AG04449 (cell line): ENCODE measurements at regions not wholly inside any gene's neighbourhood (a gene's known extent, or its start where the extent isn't known, plus 50 kb on each side); places are given as distances from the start of the nearest gene placed in this dataset.

Source experiments
- CTCF ChIA-PET: fragments of 350-600 bp; formaldehyde crosslinking; extraction: SDS; loops from one replicate; lab custom pipeline; 2021; ENCODE audit warnings: antibody characterized with exemption; lab: Yijun Ruan, JAX
- POLR2A ChIA-PET: fragments of 400-600, 350-600 bp; formaldehyde crosslinking; extraction: SDS; loops from one replicate; lab custom pipeline; 2020; ENCODE audit warnings: antibody characterized with exemption, inconsistent platforms; lab: Yijun Ruan, JAX
- DNase-seq: peaks from one replicate; pipeline ENCODE4 v3.0.0-alpha.2; 2010; ENCODE audit warnings: low read depth, low spot score
- H3K4me3 ChIP-seq: 2 replicates; pipeline ENCODE4 v1.5.1; 2011; ENCODE audit warnings: low read depth, mild to moderate bottlenecking, control low read depth, low read length
- TF ChIP-seq, protein P1 (sequence below): IDR thresholded peaks from one replicate; pipeline ENCODE4 v1.5.1; 2011; ENCODE audit warnings: mild to moderate bottlenecking, moderate library complexity, low read length, control low read depth, inconsistent platforms; ENCODE audit not compliant: insufficient read depth; ENCODE audit errors: missing control alignments

DNA sequence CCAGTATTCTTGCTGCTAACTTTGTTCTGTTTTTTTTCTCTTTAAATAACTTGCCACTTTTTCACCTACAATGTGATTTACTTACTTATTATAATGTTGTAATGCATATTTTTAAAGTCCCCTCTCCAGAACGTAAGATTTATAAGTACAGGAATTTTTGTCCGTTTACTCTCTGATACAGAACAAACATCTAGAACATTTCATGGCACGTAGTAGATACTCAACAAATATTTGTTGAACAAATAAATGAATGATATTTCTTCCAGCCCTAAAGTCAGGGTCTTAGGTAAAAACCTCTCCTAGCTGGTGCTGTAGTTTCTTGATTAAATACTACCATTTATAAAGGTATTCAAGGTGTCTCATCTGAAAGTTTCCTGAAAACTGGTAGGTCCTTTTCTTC, 125.1 kb downstream of the ZBTB18 start:
- CTCF ChIA-PET: no interaction called here

DNA sequence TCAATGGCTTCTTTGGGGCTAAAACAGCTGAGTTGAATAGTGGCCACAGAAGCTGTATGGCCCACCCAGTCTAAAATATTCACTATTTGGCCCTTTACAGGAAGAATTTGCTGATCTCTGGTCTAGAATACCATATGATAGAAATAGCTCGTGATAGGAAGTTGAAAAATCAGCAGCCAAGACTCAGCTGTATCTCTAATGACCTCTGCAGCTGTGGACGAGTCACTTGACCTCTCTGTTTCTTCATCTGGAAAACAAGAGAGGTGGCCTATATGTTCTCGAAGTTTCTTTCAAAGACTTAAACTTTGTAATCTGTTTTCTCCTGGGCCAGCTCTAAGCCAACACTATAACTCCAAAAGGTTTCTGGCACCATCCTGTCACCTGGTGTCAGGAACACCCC, 129.2 kb downstream of the ZBTB18 start:
- ChIA-PET POLR2A (no interaction called here), CTCF (no interaction called here)

More for the DNA sequence above, 125.1 kb downstream of the ZBTB18 start:
- no peak overlapping the region for H3K4me3 ChIP-seq
- DNase-seq: no peak
- TF ChIP-seq, protein P1, sequence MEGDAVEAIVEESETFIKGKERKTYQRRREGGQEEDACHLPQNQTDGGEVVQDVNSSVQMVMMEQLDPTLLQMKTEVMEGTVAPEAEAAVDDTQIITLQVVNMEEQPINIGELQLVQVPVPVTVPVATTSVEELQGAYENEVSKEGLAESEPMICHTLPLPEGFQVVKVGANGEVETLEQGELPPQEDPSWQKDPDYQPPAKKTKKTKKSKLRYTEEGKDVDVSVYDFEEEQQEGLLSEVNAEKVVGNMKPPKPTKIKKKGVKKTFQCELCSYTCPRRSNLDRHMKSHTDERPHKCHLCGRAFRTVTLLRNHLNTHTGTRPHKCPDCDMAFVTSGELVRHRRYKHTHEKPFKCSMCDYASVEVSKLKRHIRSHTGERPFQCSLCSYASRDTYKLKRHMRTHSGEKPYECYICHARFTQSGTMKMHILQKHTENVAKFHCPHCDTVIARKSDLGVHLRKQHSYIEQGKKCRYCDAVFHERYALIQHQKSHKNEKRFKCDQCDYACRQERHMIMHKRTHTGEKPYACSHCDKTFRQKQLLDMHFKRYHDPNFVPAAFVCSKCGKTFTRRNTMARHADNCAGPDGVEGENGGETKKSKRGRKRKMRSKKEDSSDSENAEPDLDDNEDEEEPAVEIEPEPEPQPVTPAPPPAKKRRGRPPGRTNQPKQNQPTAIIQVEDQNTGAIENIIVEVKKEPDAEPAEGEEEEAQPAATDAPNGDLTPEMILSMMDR: no peak
- POLR2A ChIA-PET: no interaction called here

DNA sequence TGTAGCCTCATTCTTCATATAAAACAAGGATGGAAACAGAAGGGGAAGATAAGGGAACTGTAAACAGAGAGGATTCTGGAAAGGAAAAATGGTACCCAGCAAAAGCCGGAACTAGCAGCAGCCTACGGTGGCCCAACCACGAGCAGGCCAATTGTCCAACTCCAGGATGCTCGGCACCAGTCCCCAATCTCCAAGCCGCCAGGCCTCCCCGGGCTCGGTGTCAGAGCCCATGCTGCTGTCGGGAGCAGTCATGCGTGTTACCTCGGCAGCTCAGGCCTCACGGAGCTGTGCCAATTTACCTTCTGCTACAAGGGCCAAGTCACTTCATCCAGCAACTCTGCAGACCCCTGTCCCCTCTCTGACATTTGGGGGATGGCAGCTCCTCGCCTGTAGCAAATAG, 130.8 kb downstream of the ZBTB18 start:
- ChIA-PET POLR2A (no interaction called here), CTCF (interaction anchor here (1.0 kb wide), 1 partner anchor 20 kb away, joined by 3 read pairs; no protein-coding TSS in a partner anchor)
- no peak for DNase-seq
- TF ChIP-seq, protein P1: no peak
- H3K4me3 ChIP-seq: no peak overlapping the region

More for the DNA sequence above, 129.2 kb downstream of the ZBTB18 start:
- TF ChIP-seq, protein P1: no peak
- no peak overlapping the region for H3K4me3 ChIP-seq
- DNase-seq: no peak

DNA sequence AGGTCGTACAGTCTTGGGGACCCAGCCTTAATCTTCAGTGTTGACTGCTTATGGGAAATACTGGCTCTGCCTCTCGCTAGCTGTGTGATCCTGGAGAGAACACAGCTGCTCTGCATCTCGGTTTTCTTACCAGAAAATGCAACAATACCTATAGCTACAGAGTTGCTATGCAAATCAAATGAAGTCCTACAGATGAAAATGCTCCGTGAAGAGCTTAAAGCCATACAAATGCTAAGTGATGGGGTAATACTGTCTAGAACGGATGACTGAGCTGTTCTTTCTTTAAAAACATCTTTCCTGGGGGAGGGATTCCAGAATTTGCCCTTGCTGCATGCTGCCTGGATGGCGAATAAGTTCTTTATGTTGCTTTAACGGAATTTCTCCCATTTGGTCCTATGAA, 132.0 kb downstream of the ZBTB18 start:
- no peak for DNase-seq
- no peak overlapping the region for H3K4me3 ChIP-seq
- POLR2A ChIA-PET: no interaction called here
- TF ChIP-seq, protein P1: no peak
- CTCF ChIA-PET: no interaction called here

DNA sequence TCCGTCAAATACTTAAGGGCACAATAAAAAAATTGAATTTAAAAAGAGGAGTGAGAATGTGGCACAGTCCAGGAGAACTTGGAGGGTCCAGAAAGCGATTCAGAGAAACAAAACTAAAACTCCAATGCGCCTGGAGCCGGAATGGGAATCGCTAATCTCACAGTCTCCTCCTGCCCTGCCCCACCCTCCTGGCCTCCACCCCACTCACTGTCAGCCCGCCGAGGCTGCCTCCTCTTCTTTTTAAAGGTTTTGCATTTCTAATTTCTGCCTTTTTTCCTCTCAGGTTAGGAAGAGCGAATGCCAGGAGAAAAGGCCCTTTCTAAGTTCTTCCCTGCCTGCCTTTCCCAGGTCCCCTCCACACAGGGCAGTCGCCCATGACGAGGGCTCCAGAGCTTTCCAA, 135.3 kb downstream of the ZBTB18 start:
- TF ChIP-seq, protein P1: no peak
- CTCF ChIA-PET: no interaction called here
- DNase-seq: no peak
- POLR2A ChIA-PET: no interaction called here
- no peak overlapping the region for H3K4me3 ChIP-seq

DNA sequence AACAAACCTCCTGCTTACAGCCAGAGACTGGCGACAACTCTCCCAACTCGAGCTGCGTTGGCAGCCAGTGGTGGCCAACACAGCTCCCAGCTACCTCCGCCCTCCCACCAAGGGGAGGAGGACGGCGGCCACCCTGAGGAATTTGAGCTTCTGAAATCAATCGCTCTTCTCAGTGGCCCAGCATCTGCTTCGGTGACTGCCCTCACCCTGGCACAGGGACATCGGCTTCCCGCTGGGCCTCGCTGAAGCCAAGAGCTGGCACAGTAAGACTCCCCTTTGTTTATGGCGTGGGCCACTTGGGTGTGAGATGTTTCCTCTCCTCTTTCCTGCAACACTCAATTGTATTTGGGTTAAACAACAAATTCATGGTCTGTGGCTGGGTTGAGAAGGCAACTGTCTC, 136.2 kb downstream of the ZBTB18 start:
- TF ChIP-seq, protein P1: no peak
- no peak overlapping the region for H3K4me3 ChIP-seq
- no peak for DNase-seq
- ChIA-PET CTCF (no interaction called here), POLR2A (interaction anchor here (1.1 kb wide), 1 partner anchor 19 kb away, joined by 4 read pairs; no protein-coding TSS in a partner anchor)
